GM19397 (cell line): ENCODE measurements at regions not wholly inside any gene's neighbourhood (a gene's known extent, or its start where the extent isn't known, plus 50 kb on each side); places are given as distances from the start of the nearest gene placed in this dataset.

Source experiments
- ATAC-seq: cut with Tn5 transposase; IDR thresholded peaks from one replicate; pipeline ENCODE4 v1.9.1; 2021; ENCODE audit warnings: mild to moderate bottlenecking, moderate library complexity; ENCODE audit not compliant: unreplicated experiment

GRCh38 chr13:70708775-70709174 lies 600.5 kb upstream of the KLHL1 start:
- ATAC-seq, result no peak

GRCh38 chr13:70703755-70704154 lies 595.5 kb upstream of the KLHL1 start:
- ATAC-seq, result no peak

GRCh38 chr13:70694996-70695715 lies 586.9 kb upstream of the KLHL1 start:
- no peak for ATAC-seq

GRCh38 chr13:70668983-70669382 lies 560.7 kb upstream of the KLHL1 start:
- no peak for ATAC-seq

- no peak for ATAC-seq
Observed at GRCh38 chr13:70668293-70668692, 560.0 kb upstream of the KLHL1 start.

- no peak for ATAC-seq
Observed at GRCh38 chr13:70666883-70667556, 558.8 kb upstream of the KLHL1 start.

GRCh38 chr13:70662231-70662940 lies 554.1 kb upstream of the KLHL1 start:
- ATAC-seq, result no peak

- ATAC-seq, result no peak
Observed at GRCh38 chr13:70644052-70644451, 535.8 kb upstream of the KLHL1 start.

GRCh38 chr13:70634893-70635292 lies 526.6 kb upstream of the KLHL1 start:
- no peak for ATAC-seq

- ATAC-seq, result no peak
Observed at GRCh38 chr13:70630247-70630646, 522.0 kb upstream of the KLHL1 start.

GRCh38 chr13:70623239-70623638 lies 515.0 kb upstream of the KLHL1 start:
- ATAC-seq, result no peak

GRCh38 chr13:70622796-70623195 lies 514.5 kb upstream of the KLHL1 start:
- no peak for ATAC-seq

- no peak for ATAC-seq
Observed at GRCh38 chr13:70619936-70620335, 511.7 kb upstream of the KLHL1 start.

GRCh38 chr13:70616847-70617246 lies 508.6 kb upstream of the KLHL1 start:
- ATAC-seq, result no peak

GRCh38 chr13:70613295-70613694 lies 505.0 kb upstream of the KLHL1 start:
- ATAC-seq, result no peak

- no peak for ATAC-seq
Observed at GRCh38 chr13:70612881-70613280, 504.6 kb upstream of the KLHL1 start.

GRCh38 chr13:70604448-70604847 lies 496.2 kb upstream of the KLHL1 start:
- ATAC-seq, result no peak

- ATAC-seq, result no peak
Observed at GRCh38 chr13:70593716-70594115, 485.5 kb upstream of the KLHL1 start.

- ATAC-seq, result no peak
Observed at GRCh38 chr13:70585109-70585508, 476.9 kb upstream of the KLHL1 start.

- ATAC-seq, result no peak
Observed at GRCh38 chr13:70580825-70581224, 472.6 kb upstream of the KLHL1 start.

GRCh38 chr13:70579941-70580340 lies 471.7 kb upstream of the KLHL1 start:
- no peak for ATAC-seq

- ATAC-seq, result no peak
Observed at GRCh38 chr13:70571221-70571620, 463.0 kb upstream of the KLHL1 start.
